Lower lobe of right lung (tissue), 2 donors: ENCODE measurements at regions not wholly inside any gene's neighbourhood (a gene's known extent, or its start where the extent isn't known, plus 50 kb on each side); places are given as distances from the start of the nearest gene placed in this dataset.
"Not testable (repeated sequence)": the region's sequence is repeated elsewhere in the genome, so short reads cannot be mapped to it uniquely, and the experiment has no call there.

ENCODE experiments used
- ATAC-seq, 2 donors: fragments of 200-7000 bp; cut with Tn5 transposase; one replicate each; pipeline ENCODE4 v1.9.1; 2020 to 2022; ENCODE audit warnings: mild to moderate bottlenecking in 2 of 2, moderate library complexity in 2 of 2
- DNase-seq: peaks from one replicate; pipeline ENCODE4 v3.0.0-alpha.2; 2020
- H3K27ac ChIP-seq: fragments of 200-600 bp; one replicate; pipeline ENCODE4 v1.8.0; 2022
- H3K27me3 ChIP-seq: fragments of 200-600 bp; one replicate; pipeline ENCODE4 v1.8.0; 2022; ENCODE audit warnings: low read depth
- H3K36me3 ChIP-seq: fragments of 200-600 bp; one replicate; pipeline ENCODE4 v1.8.0; 2022; ENCODE audit warnings: mild to moderate bottlenecking
- H3K4me1 ChIP-seq: fragments of 200-600 bp; one replicate; pipeline ENCODE4 v1.8.0; 2022
- H3K4me3 ChIP-seq: fragments of 200-600 bp; one replicate; pipeline ENCODE4 v1.8.0; 2022; ENCODE audit warnings: mild to moderate bottlenecking
- H3K9me3 ChIP-seq: fragments of 200-600 bp; one replicate; pipeline ENCODE4 v1.8.0; 2022
- CTCF ChIP-seq: fragments of 200-600 bp; IDR thresholded peaks from one replicate; pipeline ENCODE4 v1.8.0; 2022; ENCODE audit warnings: antibody characterized with exemption, mild to moderate bottlenecking
- intact Hi-C: fragments of 100-400 bp; cut with DNase I; formaldehyde crosslinking; loops from one replicate; pipeline ENCODE4 v1.11.0; 2022
- donor health status: DM: no; HTN: yes; CAD: no; lungs with severe emphysema.

DNA sequence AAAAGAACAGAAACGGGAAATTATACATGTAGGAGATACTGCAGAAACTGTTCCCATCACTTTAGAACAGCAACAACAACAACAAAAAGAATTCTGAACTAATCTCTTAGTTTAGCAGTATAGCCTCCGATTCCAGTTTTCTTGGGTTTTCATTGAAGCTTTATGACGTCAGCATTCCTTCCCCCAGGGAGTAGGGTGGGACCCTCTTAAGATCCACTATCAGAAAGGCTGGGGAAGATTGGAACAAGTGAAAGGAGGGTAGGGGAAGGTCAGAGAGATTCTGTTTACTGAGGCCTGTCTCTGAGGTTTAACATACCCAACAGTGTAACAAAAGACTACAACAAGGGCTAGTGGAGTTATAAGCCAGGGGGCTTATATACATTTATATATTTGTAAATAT, 121.4 kb upstream of the OLFM3 start:
- Histone ChIP-seq H3K9me3 (no peaks in the 10 kb centered on the region), H3K27ac (no peak overlapping the region), H3K27me3 (no peaks in the 10 kb centered on the region), H3K4me1 (no peaks in the 10 kb centered on the region), H3K4me3 (no peak overlapping the region), H3K36me3 (no peaks in the 10 kb centered on the region)
- intact Hi-C loops = no loop called here
- ATAC-seq (no peak), DNase-seq (no peak)
- no peak for TF ChIP-seq CTCF

DNA sequence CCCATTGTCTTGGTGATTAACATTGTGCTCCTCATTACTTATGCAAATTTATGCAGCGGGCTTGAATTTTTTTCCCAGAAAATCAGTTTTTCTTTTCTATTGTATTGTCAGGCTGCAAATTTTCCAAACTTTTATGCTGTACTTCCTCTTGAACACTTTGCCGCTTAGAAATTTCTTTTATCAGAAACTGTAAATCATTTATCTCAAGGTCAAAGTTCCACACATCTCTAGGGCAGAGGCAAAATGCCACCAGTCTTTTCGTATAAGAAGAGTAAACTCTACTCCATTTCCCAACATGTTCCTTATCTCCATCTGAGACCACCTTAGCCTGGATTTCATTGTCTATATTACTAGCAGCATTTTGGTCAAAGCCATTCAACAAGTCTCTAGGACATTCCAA, 113.9 kb upstream of the OLFM3 start:
- Histone ChIP-seq H3K4me1 (no peaks in the 10 kb centered on the region), H3K36me3 (no peaks in the 10 kb centered on the region), H3K27me3 (no peaks in the 10 kb centered on the region), H3K4me3 (no peak overlapping the region), H3K9me3 (no peaks in the 10 kb centered on the region), H3K27ac (no peak overlapping the region)
- no peak for ATAC-seq
- DNase-seq = no peak
- intact Hi-C loops = no loop called here
- no peak for TF ChIP-seq CTCF

DNA sequence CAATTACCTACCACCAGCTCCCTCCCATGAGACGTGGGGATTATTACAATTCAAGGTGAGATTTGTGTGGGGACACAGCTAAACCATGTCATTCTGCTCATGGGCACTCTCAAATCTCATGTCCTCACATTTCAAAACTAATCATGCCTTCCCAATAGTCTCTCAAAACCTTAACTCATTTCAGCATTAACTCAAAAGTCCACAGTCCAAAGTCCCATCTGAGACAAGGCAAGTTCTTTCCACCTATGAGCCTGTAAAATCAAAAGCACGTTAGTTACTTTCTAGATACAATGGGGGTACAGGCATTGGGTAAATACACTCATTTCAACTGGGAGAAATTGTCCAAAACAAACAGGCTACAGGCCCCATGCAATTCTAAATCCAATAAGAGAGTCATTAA, 112.8 kb upstream of the OLFM3 start:
- intact Hi-C loops, ATAC-seq, H3K27me3 ChIP-seq: not testable (repeated sequence)

DNA sequence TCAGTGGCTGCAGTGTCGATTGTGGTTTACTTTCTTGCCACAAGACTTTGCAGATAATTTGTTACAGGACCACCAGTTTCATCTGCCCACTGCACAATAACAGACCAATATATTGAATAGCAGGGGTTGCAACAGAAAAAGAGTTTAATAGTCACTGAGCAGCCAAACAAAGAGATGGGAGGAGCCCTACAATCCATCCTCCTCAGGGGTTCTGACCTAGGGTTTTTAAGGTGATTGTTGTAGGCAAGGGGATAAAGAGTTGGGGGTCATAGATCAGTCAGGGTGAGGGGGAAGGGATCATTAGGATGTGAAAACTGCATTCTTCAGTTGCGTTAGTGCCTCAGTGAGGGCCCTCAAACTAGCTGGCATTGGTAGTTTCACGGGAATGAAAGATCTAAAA, 110.7 kb upstream of the OLFM3 start:
- TF ChIP-seq CTCF = no peak
- Histone ChIP-seq H3K9me3 (no peaks in the 10 kb centered on the region), H3K36me3 (no peaks in the 10 kb centered on the region), H3K4me1 (no peaks in the 10 kb centered on the region), H3K4me3 (no peak overlapping the region), H3K27ac (no peak overlapping the region), H3K27me3 (no peaks in the 10 kb centered on the region)
- ATAC-seq (no peak), DNase-seq (no peak)
- intact Hi-C loops = no loop called here

More for the DNA sequence above, 112.8 kb upstream of the OLFM3 start:
- not testable (repeated sequence) for H3K27ac ChIP-seq, H3K4me1 ChIP-seq, DNase-seq, H3K36me3 ChIP-seq, H3K9me3 ChIP-seq, H3K4me3 ChIP-seq

DNA sequence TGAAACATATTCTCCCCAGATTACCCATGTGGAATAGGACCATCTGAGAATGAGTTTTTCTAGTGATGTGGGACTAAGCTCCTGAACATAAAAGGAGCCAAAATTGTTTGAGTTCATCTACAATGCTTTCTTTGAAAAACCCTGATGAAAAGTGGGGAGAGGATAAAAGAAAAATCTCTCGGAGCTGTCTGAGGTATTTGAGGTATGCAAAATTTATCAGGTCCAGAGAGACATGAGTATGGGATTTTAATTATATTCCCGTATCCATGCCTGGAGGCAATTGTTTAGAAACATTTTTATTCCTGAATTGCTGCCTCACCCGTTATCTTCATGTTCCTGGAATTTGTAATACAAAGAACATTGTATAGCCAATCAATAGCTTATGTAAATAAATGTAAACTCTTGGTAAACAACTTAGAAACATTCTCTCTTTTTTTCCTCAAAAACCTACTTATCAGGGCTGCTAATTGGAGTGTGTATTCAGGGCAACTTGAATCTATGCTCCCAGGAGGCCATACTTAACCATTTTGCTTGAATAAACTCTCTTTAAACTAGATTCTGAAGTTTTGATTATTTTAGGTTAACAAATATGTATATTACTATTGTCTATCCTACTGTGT, 109.3 kb upstream of the OLFM3 start:
- DNase-seq (no peak), ATAC-seq (no peak)
- Histone ChIP-seq H3K36me3 (no peaks in the 10 kb centered on the region), H3K27ac (no peak overlapping the region), H3K4me1 (no peaks in the 10 kb centered on the region), H3K9me3 (no peaks in the 10 kb centered on the region), H3K4me3 (no peak overlapping the region), H3K27me3 (no peaks in the 10 kb centered on the region)
- no peak for TF ChIP-seq CTCF
- intact Hi-C loops = no loop called here

DNA sequence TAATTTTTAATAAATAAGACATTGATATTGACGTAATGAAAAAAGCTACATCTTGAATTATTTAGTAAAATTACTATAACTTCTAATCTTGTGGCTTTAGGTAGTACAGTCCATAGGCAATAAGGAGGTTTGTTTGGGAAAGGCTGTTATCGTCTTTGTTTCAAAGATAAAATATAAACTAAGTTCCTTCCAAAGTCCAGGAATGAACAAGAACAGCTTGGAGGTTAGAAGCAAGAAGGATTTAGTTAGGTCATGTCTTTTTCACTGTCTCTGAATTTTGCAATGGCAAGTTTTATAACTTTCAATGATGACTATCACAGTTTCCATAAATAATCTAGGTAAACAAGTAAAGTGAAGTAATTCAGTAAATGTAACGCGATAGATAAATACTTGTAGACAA, 106.9 kb upstream of the OLFM3 start:
- DNase-seq = no peak
- no peak overlapping the region for H3K27ac ChIP-seq
- intact Hi-C loops = no loop called here
- ATAC-seq = no peak
- no peak overlapping the region for H3K4me3 ChIP-seq
- no peaks in the 10 kb centered on the region for H3K9me3 ChIP-seq
- H3K4me1 ChIP-seq = no peaks in the 10 kb centered on the region
- no peaks in the 10 kb centered on the region for H3K36me3 ChIP-seq
- H3K27me3 ChIP-seq = no peaks in the 10 kb centered on the region
- no peak for TF ChIP-seq CTCF
